Activated CD4-positive, alpha-beta T cell treated with anti-CD3 and anti-CD28 coated beads for 1 hour (primary cell): ENCODE measurements at regions not wholly inside any gene's neighbourhood (a gene's known extent, or its start where the extent isn't known, plus 50 kb on each side); places are given as distances from the start of the nearest gene placed in this dataset.

Source experiments
- DNase-seq: peaks from one replicate; pipeline ENCODE4 v3.0.0-alpha.2; 2020

DNA sequence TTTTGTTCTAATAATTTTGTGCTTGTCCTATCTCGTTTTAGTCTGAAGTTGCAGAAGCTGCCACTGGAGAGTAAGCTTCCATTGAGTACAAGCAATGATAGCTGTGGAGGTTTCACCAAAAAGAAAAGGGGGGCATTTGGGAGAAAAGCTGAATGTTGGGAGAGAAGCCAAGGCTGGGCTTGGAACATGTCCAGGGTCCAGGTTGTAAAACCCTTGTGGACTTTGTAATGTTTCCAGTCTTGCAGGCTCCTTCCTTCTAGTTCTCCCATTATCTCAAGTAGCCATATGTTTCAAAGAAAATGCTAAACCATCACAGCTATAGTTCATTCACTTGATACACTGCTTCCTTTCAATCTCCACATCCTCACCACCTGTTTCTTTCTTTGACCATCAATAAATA, 880.2 kb downstream of the NLGN4Y start:
- DNase-seq, result no peak

DNA sequence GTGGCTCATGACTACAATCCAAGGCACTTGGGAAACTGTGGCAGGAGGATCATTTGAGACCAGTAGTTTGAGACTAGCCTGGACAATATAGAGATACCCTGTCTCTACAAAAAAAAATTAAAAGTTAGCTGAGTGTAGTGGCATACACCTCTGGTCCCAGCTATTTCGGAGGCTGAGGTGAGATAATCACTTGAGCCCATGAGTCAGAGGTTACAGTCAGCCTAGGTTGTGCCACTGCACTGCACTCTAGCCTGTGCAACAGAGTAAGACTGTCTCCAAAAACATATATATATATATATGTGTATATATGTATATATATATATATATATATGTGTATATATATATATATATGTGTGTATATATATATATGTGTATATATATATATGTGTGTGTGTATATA, 890.8 kb downstream of the NLGN4Y start:
- no peak for DNase-seq

DNA sequence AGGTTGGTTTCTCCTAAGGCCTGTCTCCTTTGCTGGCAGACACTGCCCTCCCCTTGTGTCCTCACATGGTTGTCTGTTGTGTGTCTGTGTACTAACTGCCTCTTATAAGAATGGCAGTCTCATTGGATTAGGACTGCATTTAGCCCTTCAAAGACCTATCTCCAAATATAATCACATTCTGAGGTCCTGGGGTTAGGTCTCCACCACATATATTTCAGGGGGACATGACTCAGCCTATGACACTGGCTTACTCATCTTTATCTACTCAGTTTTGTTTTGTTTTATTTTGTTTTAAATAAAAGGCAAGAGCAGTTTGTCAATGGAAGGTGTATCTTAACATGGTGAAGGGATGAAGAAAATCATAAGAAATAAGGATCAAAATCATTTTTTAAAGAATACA, 894.3 kb downstream of the NLGN4Y start:
- DNase-seq, result no peak

DNA sequence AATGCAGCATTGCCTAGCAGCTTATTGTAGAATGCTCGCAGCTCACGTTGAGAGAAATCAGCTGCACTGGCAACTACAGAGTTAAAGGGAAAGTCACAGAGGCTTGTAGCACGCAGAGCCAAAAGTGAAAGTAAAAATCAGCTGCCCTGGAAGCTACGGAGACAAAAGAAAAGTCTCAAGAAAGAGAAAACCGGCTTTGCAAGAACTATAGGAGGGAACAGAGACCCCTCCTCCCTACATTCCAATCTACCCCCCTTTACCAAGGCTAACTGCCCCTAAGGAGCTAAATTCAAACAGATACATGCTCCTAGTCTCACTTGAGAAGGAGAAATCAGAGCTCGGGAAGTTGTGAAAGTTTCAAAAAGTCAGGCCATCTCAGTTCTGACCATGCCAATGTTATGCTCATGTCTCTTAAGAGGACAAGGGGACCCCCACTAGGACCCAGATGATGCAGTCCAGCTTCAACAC, 900.4 kb downstream of the NLGN4Y start:
- no peak for DNase-seq

DNA sequence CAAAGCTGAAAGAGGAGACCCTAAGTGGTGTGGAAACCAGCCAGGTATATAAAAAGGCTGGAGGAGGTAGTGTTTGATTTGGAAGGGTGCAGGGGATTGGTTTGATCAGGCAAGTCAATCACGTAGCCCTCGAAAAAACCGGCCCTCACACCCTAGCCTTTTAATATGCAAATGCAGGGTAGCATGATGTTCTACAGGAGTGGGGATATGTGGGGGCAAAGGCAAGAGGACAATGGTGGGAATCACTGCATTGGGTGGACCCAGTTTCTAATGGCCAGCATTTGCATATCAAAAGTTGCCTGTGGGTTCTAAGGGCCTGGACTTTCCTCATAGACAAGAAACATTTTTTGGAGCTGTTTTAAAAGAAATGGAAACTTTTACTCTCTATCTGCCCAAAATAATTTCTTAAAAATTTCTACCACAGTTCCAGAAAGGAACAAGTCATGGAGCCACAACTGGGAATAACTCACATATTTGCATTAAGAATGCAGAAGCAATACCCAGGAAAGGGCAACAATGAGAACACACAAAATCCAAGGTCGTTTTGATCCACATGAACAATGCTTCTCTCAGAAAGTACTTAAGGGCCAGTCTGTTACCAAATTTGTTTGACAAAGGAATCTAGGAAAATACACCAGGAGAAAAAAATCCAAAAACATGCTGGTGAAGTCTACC, 915.8 kb downstream of the NLGN4Y start:
- no peak for DNase-seq

DNA sequence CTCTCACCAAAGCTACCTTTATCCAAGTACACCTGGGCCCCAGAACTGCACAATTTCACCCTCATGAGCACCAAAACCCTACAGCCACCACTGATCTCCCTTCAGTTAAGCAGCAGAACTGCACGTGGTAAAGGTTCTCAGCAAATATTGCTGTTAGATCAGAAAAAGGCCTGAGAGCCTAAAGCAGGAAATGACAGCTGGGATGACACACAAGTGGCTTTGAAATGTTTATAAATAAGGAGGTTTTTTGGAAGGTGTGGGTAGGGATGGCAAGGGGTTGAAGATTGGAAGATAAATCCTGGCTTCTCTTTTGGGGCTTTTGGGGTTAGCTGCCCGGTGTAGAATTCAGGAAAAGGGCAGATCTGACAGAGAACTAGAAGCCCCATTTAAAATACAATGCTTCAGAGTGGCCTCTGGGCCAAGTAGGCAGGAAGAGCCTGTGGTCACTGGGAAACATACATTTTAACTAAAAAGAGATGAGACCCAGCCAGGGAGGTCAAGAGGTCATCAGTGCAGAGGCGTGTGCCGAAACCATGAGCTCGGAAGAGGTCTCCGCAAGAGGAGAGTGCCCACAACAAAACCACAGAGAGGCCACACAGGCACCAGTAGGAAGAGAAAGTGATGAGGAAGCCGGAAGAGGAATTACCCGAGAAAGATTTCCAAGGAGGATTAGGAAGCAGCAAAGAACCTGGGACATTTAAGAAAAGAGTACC, 916.5 kb downstream of the NLGN4Y start:
- no peak for DNase-seq

DNA sequence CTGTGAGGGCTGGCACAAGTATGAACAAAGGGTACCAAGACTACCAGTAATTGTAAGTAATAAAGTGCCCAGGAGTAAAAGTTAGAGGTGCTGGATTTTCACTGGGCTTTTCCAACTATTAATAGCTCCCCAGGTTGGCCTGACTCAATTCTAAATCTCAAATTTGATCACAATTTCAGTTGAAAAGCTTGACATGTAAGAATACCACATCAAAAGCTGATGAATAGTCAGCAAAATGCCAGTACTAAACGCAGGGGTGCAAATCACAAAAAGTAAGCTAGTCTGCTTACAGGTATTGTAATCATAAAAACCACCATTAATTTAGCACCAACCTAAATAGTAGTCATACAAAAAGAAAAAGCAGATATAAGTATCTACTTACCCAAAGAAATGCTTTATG, 917.5 kb downstream of the NLGN4Y start:
- DNase-seq, result no peak

DNA sequence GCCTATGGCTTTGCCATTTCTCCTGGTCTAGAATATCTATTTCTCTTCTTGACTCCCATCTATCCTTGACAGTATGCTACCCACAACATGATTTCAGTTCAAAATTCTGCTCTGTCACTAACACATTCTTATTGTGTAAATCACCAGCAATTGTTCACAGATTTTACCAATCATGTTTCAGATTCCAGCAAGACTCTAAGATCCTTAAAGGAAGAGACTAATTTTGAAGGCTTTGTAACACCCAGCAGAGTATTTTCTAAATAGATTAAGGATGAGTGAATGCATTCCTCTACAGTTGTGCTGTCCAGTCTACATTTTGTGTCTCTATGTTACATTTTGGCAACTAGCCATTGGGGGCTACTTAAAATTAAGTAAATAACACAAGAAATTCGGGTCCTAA, 921.5 kb downstream of the NLGN4Y start:
- no peak for DNase-seq

DNA sequence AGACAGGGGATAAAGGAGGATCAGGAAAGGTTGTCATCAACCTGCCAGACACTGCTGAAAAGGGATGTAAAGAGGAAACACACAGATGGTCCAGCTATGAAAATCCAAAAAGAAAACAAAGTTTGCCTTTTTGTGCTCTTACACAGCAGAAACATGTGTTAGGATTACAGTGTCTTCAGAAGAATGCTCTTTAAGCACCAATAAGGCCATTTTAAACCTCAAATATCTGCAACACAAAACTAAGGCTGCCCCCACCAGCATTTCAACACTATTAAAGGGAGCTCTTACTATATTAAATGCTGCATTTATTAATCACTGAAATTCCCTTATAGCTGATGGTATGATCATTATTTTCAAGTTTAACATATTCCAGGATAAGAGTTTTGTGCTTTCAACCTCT, 922.5 kb downstream of the NLGN4Y start:
- DNase-seq, result no peak

DNA sequence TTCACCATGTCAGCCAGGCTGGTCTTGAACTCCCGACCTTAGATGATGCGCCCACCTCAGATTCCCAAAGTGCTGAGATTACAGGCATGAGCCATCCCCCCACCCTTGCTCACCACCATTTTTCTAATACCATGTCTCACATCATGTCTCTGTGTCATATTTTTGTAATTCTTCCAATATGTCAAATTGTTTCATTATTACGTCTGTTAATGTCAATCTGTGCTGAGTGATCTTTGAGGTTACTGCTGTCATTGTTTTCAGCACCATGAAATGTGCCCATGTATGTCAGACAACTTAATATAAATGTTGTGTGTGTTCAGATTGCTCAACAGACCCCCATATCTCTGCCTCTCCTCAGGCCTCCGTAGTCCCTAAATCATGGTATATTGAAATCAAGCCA, 923.6 kb downstream of the NLGN4Y start:
- DNase-seq, result no peak

DNA sequence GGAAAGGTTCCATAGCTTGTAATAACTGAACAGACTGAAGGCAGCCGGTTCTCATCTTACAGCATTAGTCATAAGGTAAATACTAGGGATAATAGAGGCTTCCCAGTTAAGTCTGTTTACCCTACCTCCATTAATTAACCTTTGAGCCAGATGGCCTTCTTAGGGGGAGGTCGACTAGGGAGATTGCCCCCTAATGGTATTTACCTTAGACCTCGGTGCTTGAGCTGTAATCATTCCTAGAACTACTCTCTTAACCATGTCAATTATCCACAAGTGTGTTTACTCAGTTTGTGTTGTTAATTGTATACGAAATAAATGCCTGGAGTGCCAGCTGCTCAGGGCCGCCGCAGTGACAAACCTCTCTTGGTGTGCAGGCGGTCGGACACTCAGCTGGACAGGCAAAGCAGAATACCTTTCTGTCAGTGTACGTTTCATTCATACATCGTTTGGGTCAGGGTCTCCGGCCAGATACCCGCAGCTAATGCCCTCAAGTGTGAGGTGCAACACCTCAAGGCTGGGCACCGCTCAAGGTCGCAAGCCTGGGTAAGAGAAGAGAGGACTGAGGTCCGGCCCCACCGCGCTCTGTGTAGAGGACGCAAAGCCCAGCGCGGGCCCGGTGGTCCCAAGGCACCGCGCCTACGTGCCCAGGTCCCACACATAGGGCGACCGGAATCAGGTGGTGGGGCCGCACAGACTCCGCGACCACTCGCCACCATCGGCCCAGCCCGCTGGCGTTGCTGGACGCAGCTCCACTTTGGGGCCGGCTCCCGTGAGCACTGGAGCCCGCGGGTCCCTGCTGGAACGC, 931.0 kb downstream of the NLGN4Y start:
- DNase-seq, result no peak

DNA sequence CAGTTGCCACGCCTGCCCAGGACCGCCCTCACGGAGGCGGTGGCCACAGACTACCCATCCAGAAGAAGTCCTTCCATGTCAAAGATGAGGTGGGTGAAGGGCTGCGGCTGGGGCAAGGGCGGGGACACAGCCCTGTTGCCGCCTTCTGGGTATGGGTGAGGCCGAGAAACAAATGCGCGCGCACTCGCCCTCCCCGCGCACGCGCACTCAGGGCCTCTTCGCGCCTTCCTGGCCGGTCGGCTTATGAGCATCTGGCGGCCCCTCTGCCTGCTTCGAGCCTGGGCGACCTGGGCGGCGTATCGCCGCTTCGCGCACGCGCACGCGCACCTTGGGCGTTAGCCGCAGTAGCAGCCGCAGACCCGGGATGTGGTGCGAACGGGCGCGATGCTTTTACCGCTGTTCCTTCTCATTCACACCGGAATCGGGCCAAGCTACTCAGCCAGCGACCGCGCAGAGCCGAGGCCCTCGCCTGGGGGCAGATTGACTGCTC, 931.7 kb downstream of the NLGN4Y start:
- DNase-seq, result peak; percentile 63

DNA sequence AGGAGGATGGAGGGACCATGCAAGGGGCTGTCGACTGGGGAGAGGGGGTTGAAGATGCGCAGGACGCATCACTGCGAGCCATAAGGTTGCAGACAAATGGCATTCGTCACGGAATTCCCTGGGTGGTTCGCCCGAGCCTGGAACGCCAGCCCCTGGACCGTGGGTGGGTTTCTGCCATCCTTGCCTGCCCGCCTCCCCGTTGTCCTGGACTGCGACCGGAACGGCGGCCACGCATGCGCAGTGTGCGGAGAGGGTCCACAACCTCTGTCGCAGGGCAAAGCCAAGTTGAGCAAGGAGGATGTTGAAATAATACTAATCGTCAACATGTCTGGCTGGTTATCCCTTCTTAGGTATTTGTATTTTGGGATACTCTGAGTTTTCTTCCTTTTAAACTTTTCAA, 932.2 kb downstream of the NLGN4Y start:
- peak; percentile 6 for DNase-seq

DNA sequence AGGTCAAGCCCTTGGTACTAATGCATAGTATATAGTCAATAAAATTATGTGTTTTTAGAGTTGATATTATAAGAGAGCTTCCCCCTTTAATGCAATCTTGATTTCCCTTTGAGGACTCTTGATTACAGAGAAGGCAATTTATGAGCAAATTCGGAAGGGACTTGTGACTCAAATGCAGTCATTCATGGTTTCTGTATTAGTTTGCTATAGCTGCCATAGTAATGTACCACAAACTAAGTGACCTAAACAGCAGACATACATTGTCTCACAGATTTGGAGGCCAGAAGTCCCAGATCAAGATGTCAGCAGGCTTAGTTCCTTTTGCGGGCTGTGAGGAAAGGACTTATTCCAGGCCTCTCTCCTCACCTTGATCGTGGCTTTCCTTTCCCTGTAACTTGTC, 933.4 kb downstream of the NLGN4Y start:
- DNase-seq, result no peak

DNA sequence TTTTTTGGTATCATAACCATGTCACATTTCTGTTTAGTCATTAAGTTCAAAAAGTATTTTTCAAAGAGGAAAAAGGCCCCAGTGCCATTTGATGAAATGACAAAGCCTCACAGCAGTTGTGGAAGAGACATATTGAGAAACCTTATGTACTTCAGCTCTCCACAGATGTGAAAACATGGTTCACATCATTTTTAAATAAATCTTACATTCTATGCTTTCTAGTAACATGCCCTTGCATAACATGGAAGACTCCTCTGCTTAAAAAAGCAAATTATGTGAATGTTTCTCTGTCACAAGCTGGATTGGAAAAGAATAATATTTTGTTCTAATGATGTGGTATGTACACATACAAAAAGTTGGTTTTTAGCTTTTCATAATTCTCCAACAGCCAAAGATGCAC, 934.1 kb downstream of the NLGN4Y start:
- DNase-seq, result no peak

DNA sequence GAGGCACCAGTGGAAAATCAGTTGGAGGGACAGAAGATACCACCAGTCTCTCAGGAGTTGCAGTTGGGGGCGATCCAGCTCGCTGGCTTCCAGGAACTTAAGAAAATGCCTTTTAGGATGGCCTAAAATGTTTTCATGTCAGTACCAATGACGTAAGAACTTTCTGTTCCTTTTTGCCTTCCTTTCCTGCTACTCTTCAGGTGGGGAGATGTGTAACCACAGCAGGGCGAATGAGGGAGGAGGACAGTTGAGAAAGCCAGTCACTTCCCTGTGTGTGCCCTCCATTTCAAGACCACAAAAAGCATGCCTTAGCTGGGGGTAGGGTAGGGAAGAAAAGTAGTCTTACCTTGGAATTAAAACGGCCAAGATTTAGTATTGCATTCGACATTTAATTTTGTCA, 941.6 kb downstream of the NLGN4Y start:
- DNase-seq, result no peak

DNA sequence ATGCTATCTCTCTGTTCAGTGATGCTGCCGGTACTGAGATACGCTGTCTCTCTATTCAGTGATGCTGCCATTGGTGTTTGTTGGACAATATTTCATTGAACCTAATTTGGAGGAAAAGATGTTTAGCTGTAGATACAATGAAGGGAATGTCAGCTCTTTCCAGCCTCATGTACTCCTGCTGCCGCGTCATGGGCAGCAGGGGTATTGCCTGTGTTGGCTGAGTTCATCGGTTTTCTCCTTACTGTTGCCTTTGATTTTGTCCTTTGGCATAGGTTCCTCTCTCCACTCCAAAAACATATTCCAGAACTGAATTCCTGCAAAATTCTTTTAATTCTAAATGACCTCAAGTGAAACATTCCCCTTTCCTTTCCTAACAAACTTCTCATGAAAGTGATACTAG, 942.6 kb downstream of the NLGN4Y start:
- no peak for DNase-seq

DNA sequence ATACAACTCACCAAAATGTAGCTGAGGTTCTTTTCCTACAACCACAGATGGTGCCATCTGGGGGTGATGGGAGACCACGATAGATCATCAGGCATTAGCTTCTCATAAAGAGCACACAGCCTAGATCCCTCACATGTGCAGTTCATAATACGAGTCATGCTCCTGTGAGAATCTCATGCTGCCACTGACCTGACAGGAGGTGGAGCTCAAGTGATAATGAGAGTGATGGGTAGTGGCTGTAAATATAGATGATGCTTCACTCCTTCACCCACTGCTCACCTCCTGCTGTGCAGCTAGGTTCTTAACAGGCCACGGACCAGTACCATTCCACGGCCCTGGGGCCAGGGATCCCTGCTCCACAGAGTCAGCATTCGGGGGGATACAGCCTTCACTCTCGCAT, 943.8 kb downstream of the NLGN4Y start:
- no peak for DNase-seq

DNA sequence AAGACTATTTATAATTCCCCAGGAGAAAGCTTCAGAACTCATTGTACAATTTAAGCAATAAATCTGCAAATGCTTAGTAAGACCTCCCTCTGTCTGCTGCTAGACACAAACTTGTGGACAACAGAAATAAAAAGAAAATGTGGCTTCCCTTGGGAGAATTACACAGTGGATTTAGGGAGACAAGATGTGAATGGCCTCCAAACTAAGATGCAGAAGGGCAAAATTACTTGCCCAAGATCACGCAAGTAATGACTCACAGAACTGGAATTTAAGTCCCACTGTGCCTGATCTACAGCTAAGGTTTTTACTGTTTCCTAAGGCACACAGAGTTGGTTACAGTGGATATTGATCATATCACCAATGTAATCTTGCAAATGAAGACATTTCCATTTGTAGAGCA, 947.0 kb downstream of the NLGN4Y start:
- DNase-seq, result no peak

DNA sequence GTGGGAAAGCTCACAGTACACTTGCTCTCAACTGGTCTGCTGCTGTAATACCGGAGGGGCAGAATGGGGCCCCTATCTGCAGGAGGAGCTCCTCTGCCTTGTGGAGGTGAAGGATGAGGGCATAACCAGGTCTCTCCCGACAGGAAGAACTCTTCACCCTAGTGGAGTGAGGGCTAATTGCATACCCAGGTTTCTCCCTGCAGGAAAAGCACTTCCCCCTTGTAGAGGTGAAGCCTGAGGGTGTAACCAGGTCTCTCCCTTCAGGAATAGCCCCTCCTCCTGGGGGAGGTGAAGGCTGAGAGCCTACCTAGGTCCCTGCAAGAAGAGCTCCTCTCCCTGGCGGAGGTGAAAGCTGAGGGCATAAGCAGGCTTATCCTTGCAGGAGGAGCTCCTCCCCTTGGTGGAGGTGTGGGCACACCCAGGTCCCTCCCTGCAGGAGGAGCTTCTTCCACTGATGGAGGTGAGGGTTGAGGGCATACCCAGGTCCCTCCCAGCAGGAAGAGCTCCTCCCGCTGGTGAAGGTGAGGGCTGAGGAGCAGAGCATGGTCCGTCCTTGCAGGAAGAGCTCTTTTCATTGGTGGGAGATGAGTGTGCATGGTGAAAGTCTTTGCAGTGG, 954.1 kb downstream of the NLGN4Y start:
- DNase-seq, result no peak

DNA sequence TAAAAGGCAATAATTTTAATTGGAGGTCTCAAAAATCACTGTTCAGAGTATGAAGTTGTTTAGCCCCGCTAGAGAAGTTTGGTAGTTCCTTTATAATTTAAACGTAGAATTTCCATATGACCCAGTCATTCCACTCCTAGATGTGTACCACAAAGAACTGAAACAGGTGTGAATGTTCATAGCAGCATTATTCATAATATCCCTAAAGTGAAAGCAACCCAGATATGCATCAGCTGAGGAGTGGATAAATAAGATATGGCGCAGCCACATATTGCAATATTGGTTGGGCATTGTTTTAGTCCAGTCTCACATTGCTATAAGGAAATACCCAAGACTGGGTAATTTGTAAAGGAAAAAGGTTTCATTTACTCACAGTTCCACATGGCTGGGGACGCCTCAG, 976.2 kb downstream of the NLGN4Y start:
- DNase-seq, result no peak

DNA sequence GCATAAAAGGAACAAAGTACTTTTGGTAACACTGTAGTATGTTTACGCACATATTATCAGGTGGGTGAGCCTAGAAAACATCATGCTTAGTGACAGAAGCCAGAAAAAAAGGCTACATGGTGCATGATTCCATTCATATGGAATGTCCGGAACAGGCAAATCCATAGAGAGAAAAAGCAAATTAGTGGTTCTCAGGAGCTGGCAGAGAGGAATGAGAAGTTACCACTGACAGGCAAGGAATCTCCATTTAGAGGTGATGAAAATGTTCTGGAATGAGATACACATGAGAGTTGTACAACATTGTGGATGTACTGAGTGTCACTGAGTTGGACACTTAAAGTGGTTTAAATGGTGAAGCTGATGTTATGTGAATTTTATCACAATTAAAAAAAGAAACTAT, 976.9 kb downstream of the NLGN4Y start:
- no peak for DNase-seq

DNA sequence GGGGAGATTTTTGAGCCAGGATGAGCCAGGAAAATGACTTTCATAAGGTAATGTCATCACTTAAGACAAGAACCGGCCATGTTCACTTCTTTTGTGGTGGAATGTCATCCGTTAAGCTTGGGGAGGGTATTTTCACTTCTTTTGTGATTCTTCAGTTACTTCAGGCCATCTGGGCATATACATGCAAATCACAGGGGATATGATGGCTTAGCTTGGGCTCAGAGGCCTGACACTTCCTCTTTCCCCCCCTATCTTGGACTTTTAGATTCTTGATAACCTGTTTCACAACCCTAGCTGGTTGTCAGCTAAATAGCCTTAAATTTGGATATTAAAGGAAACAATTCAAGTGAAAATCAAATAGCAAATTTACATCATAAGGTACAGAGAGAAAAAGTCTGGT, 986.0 kb downstream of the NLGN4Y start:
- no peak for DNase-seq
